GM21723 (cell line): ENCODE measurements at regions not wholly inside any gene's neighbourhood (a gene's known extent, or its start where the extent isn't known, plus 50 kb on each side); places are given as distances from the start of the nearest gene placed in this dataset.

Experiments used
- ATAC-seq: cut with Tn5 transposase; IDR thresholded peaks from one replicate; pipeline ENCODE4 v1.9.1; 2021; ENCODE audit warnings: mild to moderate bottlenecking, moderate library complexity; ENCODE audit not compliant: unreplicated experiment

DNA sequence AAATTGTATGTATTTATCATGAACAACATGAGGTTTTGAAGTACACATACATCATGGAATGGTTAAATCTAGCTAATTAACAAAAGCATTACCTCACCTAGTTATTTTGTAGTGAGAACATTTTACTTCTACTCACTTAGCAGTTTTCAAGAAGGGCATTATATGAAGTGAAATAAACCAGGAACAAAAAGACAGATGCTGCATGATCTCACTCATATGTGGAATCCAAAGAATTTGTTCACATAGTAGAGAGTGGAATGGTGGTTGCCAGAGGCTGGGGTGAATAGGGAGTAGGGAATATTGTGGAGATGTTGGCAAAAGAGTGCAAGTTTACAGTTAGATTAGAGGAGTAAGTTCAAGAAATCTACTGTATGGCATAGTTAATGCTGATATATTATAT, 292.0 kb downstream of the ASXL3 start:
- no peak for ATAC-seq

DNA sequence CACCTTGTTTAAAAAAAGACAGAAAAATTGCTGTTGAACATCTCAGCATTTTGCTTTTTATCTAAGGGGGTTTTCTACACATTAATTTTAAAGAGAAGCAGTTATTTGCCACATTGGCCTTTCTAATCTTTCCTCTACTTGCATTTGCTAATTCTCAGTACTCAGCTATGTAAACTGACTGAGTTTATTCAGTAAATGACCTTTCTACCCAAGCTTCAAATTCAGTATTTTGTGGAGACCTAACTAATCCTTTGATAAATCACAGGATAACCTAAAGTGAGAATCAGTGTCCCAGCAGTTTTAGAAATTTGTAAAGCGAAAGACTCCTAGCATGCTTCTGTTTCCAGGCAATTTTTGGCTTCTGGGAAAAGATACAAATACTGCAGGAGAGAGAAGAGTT, 288.4 kb downstream of the ASXL3 start:
- no peak for ATAC-seq

DNA sequence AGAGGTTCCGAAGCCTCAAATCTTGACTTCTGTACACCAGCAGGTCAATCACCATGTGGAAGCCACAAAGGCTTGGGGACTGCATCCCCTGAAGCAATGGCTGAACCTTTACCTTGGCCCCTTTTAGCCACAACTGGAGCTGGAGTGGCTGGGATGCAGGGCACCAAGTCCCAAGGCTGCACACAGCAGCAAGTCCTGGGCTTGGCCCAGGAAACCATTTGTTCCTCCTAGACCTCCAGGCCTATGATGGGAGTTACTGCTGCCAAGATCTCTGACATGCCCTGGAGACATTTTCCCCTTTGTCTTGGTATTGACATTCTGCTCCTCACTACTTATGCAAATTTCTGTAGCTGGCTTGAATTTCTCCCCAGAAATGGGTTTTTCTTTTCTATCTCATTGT, 285.9 kb downstream of the ASXL3 start:
- no peak for ATAC-seq

DNA sequence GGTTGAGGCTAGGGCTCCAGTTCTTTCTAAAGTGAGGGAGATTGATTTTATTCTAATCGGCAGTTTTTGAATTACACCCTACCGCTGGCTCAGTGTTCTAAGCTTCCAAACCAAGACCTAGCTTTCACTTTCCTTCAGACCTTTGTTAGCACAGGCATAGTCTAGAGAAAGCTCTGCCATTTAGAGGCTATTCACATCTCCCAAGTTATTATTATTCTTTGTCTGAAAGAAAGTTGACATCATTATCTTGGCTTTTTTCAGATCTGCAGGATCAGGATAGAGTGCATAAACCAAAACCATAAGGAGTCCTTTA, 276.8 kb downstream of the ASXL3 start:
- no peak for ATAC-seq

DNA sequence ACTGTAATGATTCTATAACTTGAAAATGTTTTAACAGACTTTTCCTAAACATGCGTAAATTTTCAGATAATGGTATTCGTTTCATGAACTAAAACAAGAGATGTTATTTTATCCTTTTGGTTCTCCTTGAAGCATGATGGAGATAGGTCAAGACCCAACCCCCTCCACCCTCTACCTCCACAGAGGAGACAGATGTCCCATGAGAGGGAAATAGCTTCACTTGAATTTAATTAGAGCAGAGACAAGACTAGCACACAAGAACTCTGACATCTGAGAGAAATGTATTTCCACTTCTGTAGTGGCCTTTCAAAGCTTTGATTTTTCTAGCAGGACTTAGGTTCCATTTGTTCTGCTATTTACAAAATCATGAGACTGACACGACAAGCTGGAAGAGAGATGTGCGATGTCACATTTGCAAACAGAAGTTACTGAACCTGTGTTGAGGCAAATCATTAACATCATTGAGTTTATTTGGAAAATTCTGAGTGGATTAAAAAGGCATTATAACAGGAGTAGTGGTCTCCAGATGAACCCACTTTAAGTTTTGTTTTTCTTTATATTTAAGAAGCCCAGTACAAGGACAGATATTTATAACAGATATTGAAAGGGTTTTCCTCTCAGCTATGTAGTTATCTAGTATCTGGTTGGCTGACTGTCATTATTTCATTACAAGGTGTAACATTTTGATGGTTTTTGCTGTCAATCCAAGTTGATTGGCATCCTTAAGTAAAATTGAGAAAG, 276.2 kb downstream of the ASXL3 start:
- ATAC-seq: no peak

DNA sequence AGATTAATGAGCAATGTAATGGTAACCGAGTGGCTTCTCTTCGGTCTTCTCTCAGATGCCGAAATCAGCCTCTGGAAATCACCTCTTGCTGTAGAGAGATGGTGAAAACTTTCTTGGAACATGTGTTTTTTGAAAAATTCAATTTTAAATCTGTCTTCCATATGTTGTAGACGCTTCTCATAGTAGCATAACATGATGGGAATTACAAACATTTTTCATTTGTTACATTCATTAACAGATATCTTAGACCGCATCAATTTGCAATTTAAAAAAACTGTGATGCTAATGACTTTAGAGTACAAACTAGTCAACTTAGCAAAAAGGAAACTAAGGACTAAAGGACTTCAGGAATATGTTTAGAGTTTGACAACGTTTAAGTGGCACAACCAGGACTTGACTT, 275.2 kb downstream of the ASXL3 start:
- ATAC-seq: no peak

DNA sequence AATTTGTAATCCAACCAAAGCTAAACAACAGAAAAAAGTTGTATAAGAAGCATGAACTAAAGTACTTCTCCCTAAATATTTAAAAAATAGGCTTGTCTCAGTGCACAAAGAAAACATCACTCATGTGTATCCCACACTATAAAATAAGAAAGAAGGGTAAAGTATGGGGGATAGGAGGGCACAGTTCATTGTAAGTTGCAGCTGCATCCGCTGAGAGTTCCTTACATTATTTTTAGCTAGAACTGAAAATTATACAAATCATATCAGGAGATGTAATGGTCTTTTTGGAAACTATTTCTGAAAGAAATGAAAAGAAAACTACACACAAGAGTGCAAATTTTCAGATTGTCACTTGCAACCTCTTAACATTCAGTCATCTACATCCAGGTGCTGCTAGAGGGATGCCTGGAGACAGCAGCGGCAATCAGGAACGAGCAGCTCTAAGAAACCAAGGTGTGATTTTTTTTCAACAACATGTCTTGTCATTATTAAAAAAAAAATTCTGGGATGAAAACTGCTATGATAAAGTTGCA, 273.6 kb downstream of the ASXL3 start:
- ATAC-seq: no peak

DNA sequence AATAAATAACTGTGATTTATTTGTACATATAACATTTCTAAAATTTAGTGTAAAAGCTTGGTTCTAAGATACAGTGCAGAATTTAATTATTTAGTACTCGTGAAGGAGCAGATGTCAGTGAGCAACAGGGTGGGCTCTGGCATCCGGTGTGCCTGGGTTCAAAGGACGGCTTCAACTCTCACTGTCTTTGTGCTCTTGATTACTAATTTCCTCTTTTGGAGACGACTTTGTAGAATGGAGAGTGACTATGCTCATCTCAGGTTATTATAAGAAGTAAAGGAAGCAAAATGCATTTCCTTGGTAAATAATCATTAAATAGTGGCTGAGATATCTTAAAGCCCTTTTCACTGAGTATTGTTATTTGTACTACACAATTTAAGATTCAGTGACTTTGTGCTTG, 271.7 kb downstream of the ASXL3 start:
- ATAC-seq: no peak

DNA sequence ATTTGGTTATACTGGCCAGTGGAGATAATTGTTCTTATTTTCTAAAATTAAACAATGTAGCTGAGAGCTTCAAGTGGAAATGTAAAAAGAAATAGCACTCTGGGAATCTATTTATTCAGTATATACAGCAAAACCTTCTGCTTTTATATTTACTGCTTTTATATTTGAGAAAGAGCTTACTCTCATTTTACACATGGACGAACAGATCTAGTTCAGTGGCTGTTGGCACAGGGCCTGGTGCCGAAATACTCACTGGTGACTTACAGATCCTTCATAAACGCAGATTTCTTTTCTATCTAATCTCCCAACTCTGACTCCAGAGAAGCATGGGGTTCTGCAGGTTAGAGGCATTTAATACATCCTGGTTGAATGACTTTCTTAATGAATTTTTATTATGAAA, 266.2 kb downstream of the ASXL3 start:
- ATAC-seq: no peak

DNA sequence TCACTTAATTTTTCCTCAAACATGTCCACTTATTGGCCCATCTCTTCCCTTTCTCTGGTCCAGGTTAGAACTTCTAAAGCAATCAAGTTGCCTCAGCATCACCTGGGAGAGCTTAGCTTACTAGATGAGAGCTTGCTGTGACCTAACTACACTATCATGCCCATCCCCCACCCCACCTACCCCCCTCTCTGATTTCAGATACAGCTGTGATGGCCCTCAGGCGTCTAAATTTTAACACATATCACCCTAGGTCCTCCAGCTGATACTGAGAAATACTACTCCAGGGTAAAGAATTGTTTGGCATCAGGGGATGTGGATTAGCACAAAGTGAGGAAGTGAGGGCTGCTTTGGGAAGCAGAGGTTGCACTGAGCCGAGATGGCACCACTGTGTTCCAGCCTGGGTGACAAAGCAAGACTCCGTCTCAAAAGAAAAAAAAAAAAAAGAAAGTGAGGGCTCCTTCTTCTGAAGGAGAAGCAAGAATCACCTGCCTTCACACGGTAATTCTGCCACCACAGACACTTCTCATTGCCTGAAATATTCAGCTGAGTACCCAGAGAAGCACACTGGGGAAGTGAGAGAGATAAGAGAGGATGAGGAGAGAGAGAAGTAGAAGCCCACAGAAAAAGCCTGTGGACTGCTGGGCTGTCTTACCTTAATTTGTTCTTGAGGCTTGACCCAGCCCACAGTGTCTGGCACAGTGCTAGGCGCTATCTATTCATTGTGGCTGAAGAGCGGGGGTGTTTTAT, 263.4 kb downstream of the ASXL3 start:
- ATAC-seq: no peak

DNA sequence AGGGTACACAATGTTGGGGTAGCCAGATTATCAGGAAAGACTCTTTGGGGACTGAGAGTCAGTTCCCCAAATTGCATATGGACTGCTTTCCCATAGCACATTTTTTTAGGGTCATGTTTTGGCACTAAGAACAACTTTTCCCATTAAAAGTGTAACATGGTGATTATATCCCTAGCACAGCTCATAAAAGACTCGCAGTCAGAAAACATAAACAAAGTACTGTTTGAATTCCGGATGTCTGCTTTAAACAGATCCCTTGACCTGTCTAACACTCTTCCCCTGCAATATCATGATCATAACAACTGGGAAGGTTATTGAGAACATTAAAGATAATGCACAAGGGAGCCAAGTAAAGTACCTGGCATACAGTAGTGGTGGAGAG, 262.2 kb downstream of the ASXL3 start:
- no peak for ATAC-seq

DNA sequence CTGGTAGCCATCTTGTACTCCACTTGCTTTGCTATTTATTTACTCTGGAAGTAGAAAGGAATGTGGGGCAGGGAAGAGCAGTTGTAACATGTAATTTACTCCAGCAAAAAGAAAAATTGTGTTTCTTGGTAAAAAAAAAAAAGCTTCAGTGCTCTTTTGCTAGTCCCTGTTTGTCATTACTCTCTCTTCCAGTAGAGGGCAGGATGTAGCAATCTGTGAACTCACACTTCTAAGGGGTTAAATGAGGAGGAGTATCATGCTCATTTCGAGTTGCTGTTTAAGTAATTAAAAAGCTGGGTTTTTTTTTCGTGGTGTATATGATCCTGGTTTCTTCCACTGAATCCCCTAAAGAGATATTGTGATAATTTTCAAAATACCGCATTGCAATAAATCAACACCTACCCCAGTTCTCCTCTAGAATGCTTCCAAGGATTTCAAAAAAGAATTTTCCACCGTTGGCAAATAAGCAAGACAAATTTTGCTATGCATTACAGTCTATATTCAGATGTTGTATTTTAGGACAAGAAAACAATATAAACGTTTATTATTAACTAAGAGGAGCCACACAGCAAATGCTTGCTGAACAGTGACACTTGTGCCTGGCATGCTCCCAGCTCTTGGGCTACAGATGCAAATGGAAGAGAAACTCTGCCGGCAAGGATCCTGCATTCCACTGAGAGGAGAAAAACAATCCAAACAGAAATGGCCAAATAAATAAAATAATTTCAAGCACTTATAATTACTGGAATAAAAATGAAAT, 261.6 kb downstream of the ASXL3 start:
- peak; percentile 85 for ATAC-seq

DNA sequence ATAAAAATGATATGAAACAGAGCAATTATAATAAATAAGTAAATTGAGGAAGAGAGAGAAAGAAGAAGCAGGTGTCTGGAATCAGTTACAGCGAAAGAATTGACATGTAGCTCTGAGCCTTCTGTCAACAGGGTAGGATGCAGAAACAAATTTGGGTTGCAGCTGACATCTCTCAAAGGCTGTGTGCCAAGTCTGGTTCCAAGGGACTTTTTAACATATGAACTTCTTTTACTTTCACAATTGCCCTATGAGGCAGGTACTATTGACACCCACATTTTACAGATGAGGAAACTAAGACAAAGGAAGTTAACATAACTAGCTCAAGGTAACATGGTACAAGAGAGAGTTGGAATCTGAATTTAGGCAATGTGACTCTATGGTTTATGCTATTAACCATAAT, 260.0 kb downstream of the ASXL3 start:
- ATAC-seq: no peak

DNA sequence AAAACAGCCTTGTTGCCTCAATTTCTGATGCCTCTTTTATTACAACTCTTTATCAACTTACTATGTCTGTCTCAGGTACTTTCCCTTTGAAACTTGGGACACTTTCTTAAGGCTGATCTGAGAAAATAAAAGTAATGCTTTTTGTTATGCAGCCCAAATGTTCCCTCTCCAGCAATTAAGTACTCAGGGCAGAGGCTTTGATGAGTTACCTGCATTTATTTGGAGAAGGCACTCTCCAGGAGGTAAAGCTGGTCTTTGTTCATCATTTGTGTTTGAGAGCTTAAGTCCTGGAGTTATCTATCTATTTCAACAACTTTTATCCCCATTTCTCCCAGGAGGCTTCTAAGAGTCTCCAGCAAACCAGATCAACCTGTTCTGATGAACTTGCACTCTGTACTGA, 259.2 kb downstream of the ASXL3 start:
- no peak for ATAC-seq

DNA sequence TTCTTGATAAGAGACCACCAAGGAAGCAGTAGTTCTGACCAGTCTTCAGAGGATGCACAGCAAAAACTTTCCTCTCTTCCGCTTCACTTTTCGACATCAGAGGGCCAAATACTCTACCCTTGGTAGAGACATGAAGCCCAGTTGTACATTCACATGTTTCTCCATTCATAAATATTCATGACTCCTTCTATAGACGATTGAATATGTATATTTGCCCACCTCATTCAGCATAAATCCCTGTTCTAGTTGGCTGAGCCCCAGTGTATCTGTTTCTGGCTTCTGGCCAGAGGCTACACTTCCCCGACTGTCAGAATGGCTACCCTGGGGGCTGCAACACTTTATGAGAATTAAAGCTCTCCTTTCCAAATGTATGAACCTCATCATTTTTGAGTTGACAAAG, 258.5 kb downstream of the ASXL3 start:
- ATAC-seq: no peak

DNA sequence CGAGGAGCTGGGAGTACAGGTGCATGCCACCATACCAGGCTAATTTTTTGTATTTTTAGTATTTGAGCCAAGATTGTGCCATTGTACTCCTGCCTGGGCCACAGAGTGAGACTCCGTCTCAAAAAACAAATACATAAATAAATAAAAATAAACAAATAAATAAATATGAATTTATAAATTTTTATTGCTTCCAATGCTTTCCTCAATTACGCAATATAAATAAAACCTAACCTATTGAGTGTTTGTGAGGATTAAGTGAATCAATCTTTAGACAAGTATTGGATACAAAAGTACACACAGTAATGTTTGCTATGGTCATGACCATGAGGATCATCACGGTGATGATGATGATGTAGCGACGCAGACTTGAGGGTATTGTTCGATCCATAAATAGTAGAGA, 257.4 kb downstream of the ASXL3 start:
- ATAC-seq: no peak

DNA sequence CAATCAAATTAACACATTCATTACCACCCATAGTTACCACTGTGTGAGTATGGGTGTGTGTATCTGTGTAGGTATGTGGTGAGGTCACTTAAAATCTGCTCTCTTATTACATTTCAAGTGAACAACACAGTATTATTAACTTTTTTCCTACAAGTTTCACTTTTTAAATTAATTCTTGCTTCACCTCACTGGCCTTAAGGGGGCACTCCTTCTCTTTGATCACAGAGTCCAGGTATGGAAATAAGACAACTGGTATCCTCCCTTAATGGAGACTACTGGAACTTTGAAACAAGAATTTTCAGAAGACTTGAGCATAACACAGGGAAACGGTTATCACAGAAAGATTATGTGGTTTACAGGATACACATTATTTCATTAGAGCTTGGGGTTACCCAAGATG, 255.8 kb downstream of the ASXL3 start:
- no peak for ATAC-seq

DNA sequence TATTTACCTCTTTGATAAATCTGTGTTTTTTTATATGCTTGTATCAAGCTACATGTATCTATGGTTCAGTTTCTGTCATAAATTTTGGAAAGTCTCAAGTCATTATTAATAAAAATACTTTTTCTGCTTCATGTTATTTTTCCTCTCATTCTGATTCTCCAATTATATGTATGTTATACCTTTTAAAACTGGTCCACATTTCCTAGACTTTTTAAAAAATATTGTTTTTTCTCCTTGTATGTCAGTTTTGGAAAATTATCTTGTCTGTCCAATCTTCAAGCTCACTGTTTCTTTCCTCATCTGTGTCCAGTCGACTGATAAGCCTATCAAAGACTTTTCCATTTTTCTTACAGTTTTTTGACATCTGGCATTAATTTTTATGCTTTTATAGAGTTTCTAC, 253.4 kb downstream of the ASXL3 start:
- ATAC-seq: no peak

DNA sequence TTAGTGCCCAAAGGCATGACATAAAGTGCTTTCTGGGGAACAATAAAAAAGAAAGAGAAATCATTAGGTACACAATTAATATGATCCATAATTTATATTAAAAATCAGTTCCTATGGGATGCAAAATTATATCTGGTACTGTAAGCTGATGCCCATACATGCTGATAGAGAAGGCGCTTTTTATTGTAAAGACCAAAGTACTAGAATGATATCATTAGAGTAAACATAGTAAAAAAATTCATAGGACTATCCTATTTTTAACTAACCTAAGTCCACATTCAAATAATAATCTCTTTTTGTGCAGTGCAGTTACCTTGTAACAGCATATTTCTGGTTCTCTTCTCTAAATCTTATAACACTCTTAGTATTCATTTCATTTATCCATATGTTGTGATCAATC, 252.2 kb downstream of the ASXL3 start:
- ATAC-seq: no peak

DNA sequence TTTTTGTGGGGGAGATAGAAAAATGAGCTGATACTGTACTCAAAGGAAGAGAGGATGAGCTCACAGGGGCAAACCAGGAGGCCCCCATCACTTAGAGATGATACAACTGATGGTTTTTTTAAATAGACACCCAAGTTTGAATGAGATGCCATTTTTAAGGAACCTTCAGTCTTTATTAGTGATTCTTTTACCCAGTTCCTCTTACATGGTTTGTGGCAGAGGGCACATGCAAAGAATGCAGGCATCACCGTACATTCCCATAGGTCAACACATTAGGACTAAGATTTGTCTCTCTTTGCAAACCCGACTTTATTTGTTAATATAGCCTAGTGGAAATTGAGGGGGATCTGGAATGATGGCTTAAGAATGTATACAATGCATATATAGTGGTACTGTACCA, 250.9 kb downstream of the ASXL3 start:
- ATAC-seq: no peak

DNA sequence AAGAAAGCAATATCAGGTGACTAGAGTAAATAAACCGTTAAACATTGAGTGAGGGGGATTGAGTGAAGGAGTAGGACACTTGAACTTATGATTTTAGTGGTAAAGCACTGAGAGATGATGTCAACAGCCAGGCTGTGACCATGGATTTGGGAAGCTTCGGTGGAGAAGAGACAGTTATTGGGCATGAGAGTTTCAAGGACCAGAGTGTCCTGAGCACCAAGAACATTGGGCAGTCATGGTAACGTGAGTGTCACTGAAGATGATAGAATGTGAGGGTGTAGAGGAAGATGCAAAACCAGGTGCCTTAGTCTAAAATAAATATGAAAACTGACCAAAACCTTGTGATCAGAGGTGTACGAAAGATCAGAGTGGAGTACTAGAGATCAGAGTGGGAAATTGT, 248.1 kb downstream of the ASXL3 start:
- ATAC-seq: no peak

DNA sequence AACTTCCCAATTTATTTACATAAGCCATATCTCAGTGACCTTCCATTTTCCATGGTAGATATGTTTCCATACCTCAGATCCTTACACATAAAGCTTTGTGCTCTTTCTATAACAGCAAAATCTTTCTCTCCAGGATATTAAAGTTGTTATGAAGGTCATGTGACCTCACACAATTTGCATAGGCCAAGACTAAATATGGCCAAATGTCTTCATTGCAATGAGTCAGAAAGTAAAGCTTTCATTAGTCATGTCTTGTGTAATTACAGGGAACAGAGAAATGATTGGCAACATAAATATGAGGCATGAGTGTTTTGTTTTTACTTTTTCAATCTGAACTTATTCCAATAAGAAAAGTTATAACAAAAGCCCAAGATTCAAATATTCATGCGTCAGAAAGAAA, 243.5 kb downstream of the ASXL3 start:
- ATAC-seq: no peak
